NCI-H460 (cell line): ENCODE measurements at regions not wholly inside any gene's neighbourhood (a gene's known extent, or its start where the extent isn't known, plus 50 kb on each side); places are given as distances from the start of the nearest gene placed in this dataset.

ENCODE experiments used
- DNase-seq: peaks from one replicate; pipeline ENCODE4 v3.0.0-alpha.2; 2016; ENCODE audit warnings: low read depth; ENCODE audit errors: extremely low read depth

DNA sequence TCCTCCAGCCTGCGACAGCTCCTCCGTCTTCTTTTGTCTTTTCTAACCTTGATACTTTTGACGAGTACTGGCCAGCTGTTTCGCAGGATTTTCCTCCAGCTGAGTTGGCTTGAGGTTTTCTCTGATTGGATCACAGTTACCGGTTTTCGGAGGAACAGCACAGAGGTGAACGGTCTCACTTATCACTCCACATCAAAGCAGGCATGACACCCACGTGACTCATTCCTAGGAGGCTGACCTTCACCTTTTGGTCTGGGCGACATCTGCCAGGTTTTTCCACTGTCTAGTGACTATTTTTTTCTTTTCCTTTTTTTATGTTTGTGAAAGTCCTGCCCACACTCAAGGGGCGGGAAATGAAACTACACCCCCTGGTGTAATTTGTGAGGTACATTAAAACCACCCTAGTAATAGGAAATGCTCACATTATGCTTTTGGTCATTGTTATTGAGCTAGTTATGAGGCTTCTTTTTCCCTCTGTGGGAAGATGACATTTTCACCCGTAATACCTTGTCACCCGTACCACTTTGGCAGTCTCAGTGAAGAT, 319.2 kb downstream of the GADD45G start:
- no peak for DNase-seq

DNA sequence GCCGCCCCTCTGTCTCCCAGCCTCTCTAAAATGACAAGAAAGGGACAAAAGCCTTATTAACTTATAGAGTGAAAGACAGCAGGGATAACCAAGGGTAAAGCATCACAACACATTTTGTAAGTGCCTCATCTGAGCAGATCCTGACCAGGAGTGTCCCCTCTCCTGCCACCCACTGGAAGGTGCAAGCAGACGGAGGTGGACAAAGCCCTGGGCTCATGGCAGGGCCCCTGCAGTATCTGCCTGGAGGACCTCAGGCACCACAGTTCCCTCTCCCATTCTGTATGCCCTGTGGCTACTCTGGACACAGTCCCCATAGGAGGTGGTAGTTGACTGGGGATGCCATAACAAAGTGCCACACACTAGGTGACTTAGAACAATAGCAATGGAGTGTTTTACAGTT, 319.8 kb downstream of the GADD45G start:
- no peak for DNase-seq

DNA sequence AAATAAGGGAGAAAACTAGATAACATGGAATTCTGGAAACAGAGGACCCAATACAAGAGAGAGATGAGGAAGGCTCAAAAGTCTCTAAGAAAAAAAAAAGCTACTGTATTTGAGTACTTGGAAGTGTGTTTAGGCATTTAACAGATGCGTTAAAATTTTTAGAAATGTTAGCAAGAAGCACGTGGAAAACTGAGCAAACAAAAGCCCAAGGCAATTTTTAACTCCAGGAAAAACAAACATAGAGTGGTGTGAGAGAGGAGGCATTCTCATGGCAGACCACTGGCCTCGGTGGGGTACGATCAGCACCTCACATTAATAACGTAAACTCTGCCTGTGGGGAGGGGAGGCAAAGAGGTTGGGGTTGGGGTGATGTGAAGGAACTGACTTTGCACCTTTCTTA, 321.4 kb downstream of the GADD45G start:
- DNase-seq: no peak

DNA sequence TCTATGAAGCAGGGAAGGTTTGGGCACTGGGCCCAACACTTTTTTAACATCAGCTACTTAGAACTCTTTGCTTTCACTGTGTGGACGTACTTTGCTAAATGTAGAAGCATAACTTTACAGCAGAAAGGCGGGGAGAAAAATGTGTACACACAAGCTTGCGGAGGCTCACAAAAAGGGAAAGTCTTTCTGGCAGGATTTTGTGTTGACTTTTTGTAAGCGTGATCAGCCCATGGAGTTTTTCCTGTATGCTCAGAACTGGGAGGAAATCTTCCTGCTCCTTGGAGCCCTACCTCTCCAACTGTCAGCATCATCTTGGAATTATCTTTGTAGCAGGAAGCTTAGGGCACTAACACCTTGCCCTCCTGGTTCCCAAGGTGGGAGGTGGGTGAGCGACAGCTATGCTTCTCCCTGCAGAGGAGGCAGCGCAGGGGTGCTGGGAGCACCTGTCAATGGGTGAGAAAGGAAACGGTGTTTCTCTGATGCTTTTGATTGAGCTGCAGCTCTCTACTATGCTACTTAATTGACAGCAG, 321.9 kb downstream of the GADD45G start:
- no peak for DNase-seq

DNA sequence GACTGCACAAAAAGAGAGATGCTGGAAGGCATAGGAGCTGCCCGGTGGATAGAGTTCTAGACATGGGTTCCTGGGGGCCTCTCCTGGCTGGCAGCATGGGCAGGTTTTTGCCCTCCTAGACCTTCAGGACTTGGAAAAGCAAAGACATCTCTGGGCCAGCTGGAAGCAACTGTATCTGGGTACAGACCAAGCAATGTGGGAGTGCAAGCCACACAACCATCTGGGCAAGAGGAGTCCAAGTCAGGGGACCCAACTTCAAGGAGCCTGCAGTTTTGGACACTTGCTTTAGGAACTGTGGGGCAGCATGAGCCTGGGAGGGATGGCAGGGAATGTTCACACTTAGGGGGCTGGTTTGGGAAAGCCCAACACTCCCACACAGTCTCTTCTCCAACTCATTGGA, 323.3 kb downstream of the GADD45G start:
- no peak for DNase-seq

DNA sequence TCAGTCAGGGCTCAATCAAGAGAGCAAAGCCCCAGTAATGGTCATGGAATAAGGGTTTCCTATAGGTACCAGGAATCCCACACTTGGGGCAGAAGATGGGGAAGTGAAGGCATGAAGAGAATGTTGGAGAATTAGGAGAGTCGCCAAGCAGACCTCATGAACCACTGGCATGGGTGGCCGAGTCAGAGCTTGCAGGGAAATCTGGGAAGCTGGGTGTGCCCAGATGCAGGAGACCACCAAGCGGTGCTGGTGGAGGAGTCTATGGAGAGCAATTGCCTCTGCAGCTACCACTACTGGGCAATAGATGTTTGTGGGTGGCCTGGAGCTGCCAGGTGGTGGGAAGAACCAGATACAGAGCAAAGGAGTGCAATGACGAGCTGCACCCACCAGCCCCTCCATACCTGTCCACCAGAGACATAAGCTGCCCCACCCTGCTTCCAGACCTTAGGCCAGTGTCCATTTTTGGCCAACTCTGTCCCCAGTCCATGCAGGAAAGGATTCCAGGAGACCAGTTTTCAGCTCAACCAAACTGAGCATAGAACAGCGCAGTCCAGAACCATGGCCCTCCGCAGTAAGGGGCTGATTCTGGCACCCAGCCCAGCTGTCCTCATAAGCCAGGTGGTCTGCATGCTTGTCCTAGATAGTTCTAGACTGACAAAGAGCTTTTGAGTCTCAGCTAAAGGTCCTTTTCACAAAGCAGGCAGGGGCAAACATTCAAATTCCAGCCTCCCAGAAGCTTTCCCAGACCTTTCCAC, 323.9 kb downstream of the GADD45G start:
- DNase-seq: no peak

DNA sequence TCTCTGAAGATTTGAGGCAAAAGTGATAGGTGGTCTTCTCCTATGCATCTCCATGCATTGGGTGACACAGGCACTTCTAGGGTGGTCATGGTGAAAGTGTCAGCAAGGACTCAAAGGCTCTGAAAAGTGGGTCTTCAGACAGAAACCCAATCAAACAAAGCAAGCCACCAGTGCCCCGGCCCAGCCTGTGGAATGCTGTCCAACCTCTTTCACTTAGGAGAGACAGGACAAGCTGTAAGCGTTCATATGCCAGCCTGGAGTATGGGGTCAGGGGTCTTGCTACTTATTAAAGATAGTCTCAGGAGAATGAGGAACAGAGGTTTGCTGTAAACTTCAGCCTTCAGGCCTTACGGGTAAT, 324.5 kb downstream of the GADD45G start:
- DNase-seq: no peak

DNA sequence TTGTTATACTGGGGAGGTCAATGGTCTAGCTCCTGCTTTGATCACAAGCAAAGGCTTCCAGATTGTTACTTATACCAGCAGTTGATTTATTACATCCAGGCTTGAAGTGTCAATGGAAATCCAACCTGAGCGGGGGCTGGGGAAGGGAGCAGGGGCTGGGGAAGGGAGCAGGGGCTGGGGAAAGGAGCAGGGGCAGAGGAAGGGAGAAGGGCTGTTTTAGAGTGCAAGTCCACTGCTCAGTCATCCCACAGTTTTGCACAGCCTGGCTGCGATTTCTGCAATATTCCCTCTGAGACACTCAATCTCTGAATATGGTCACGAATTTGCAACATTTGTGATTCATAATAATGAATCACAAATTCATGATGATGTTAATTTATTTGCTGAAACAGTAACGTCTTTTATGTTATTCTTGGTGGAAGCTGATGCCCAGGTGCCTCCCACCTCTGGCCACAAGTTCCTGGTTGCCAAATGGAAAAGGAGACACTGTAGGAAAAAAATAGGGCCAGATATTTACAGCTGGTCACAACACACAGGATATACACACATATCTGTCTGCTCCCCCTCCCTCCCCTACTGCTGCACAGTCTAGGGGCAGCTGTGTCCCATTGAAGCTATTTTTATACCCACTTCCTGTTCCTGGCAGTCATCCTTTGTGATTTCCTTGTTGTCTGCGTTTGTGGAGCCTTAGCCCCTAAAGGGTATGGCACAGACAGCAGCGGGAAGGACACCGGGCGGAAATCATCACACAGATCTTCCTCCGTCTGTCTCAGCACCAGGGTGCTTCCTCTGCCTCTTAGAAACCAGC, 325.1 kb downstream of the GADD45G start:
- DNase-seq: no peak

DNA sequence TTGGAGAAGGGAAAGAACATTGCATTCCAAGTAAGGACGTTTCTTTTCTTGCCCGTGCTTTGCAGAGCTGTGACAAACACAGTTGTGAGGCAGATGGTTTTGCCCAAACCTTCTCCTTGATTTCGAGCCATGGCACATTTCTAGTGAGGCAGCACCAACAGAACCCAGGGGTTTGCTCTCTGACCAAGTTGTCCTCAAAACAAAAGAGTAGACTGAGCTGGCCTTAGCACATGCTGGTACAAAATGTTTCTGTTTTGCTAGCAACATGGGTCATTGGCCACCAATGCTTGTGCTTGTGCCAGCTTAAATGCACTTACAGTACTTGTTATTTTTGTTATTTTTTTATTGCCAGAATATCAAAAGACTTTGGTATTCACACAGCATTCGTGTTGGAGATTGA, 328.8 kb downstream of the GADD45G start:
- no peak for DNase-seq

DNA sequence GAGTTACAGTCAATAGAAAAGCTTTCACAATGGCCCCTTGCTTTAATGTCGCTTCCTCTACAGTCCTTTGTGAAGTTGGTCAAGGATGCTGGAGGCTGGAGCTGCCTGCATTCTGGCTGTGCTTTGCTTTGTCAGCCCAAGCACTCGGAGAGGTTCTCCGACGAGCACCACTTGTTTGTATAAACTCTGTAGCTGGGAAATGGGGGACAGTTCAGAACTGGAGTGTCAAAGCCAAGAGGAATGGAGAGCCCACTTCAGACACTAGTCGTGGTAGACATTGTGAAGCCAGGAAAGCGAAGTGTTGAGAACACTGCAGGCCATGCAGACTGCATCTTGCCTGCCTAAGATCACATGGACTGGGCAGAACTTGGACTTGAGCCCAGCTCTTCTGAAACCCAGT, 330.3 kb downstream of the GADD45G start:
- DNase-seq: no peak

DNA sequence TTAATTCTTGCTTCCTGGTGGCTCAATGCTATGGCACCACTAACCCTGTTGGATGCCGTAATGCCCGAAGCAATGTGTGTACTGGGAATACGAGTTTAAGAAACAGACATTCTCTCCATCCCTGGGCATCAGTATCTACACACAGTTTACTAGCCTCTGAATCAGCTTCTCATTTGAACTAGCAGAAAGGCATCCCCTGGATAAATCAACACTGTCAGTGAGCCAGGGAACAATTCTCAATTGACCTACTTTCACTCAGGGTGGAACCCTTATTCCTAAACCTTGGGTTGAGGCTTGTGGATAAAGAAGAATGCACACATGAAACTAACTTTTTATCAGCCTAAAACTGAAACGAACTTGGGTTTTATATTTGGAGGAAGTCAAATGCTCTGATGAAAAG, 331.0 kb downstream of the GADD45G start:
- no peak for DNase-seq

DNA sequence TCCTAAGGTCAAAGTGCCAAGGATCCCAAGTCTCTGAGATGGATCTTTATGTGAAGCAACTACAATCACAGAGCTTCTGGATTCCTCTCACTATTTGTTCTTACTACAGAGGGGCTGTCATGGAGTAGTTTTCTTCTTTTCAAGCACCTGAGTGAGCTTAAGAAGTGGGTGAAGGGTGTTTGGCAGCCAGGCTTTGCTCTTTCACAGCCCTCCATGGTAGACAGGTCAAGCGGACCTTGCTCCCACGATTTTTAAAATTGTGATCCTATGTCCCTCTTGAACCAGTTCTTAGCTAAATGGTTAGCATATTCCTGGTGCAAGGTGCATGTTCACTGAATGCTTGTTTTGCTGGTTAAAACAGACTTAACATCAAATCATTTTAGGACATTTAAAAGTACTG, 332.2 kb downstream of the GADD45G start:
- DNase-seq: no peak

DNA sequence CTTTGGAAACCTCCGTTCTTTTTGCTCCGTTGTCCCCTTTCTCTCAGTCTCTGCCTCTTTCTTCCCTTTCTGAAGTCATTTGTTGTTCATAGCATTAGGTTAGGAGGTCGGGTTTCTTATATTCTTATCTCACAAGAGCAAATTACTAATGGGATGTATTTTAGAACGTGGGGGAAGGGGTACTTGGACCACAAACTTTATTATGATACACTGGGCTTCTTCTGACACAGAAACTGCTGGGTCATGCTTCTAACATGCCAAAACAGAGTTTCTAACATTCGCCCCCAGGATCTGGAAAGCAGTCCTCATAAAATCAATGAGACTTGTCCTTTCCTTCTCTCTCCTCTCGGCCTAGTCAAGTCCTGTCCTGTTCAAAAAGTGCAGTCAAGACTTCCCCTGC, 334.4 kb downstream of the GADD45G start:
- no peak for DNase-seq

DNA sequence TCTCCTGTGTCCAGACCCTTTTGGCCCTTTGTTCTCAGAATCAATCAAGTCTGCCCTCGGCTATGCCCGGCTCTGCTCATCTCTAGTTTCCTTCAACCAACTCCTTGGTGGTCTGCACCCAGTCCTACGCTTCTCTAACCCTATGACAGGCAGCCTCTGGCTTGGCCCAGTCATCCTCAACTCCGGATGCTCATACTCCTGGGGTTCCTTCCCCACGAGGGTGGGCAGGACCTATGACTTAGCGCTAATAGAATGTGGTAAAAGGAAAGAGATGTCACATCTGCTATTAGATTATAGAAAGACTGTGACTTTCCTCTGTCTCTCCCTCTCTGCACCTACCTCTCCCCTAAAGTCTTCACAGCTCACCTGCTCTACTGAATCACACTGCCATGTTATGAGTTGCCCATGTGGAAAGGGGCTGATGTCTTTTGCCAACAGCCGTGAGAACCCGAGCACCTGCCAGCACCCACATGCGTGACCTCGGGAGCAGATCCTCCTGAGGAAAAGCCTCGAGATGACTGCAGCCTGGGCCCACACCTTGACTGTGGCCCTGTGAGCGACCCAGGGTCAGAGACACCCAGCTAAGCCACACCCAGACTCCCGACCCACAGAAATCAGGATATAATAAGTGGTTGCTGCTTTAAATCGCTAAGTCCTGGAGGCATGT, 334.9 kb downstream of the GADD45G start:
- no peak for DNase-seq

DNA sequence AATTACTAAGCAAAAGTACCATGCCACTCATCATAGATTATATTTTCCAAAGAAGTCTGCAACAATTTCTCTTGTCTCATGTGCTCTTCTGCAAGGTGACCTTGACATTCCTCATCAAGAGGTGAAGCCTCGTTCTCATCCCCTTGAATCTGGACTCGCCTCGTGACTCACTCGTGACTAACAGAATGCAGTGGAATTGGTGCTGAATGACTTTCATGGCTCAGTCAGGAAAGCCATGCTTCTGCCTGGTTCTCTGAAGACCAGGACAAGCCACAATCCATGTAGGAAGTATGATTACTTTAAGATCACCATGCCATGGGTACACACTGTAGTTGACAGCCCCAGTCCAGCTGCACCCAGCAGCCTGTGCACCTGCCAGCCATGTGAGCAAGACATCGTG, 335.8 kb downstream of the GADD45G start:
- no peak for DNase-seq

DNA sequence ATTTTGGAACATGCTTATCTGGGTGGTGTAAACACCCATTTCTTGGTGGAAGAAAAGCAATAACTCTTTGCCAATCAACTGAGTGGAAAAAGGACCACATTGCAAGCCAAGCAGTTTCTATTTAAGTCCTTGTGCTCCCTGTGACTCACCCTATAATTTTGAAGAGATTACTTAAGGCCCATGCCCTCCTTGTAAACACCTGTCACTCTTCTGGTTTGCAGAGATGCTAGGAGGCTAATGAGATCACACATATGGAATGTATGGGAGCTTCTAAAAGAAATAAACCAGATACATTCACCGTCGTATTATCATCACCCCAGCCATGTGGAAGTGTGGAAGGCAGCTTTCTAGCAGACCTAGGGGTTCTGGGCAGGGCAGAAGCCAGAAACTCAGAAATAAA, 337.1 kb downstream of the GADD45G start:
- DNase-seq: no peak

DNA sequence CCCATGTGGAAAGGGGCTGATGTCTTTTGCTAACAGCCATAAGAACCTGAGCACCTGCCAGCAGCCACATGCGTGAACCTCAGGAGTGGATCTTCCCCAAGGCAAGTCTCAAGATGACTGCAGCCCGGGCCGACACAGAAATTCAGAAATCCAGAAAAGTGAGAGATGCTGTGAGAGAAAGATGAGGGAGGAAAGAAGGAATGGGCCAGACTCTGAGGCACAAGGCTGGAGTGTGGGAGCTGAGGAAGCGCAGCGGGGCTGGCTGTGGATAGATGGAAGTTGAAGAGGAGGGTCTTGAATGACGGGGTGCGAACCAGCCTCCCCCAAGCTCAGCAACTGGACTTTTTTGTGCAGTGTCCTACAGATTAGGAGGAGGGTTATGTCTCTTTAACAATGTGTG, 337.8 kb downstream of the GADD45G start:
- DNase-seq: no peak

DNA sequence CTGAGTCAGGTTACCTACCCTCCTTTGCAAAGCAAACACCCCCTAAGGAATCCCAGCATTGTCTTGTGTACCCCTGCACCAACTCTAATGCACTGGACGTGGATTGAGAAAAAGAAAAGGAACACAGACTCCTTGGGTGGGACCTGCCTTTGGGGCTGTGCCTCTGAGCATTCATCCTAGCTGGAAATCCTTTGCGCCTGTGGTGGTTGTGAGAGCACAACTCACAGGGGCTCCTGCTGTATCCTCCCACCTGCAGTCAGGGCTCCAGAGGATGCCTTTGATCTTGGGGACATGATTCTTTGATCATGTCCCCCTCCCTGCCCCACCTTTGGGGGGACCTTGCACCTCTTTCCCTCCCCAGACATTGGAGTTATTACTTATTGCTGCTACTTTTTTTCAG, 338.5 kb downstream of the GADD45G start:
- DNase-seq: no peak

DNA sequence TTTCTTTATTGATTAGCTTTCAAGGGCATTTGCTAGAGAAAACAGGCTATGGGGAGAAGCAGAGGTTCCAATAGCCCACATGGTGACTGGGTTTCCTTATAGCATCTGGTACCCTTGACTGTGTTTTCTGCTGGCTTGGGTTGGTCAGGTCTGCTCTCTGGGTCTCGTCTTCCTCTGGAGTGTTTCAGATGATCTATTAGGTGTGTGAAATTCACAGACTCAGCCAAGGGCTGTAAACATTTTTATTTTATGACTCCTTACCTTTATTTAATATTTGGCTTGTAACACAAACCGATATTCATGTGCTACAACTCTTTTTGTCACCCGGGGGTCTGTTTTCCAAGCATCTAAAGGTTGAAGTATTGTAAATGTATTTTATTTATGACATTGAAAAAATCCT, 338.9 kb downstream of the GADD45G start:
- no peak for DNase-seq

DNA sequence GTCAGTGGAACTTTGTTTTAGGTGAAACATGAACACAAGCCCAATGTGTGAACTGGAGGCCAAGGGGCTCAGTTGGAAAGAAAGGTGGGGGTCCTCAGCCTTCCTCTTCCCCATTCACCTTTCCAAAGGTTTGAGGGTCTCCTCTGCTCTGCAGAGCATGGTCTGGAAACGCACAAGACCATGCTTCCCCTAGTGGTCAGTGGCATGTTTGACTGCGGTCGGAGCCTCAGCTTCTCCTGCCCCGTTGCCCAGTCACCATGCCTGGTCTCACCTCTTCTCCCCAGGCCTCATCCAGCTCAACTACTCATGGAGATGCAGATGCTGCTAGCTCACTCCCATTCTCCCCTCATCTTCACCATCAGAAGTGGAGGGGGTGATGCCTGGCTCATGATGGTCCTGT, 340.3 kb downstream of the GADD45G start:
- no peak for DNase-seq

DNA sequence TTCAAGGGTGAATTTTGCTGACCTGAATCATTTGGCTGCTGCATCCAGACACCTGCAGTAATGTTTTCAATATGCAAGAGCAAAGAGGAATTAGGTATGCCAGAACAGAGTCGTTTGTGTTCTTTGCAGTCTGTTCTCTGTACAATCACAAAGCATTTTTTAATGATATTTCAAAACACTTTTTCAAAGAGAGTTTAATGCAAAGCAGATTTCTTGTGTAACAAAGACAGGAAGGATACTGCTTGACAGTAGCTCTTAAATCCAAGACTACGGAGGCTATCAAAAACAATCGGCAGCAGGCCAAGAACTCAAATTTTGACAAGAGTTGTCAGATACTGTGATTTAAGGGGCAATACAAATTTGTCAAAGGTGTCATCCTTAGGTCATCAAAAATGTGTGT, 341.9 kb downstream of the GADD45G start:
- no peak for DNase-seq
